GM19463 (cell line): ENCODE measurements at regions not wholly inside any gene's neighbourhood (a gene's known extent, or its start where the extent isn't known, plus 50 kb on each side); places are given as distances from the start of the nearest gene placed in this dataset.

Experiments used
- ATAC-seq: cut with Tn5 transposase; IDR thresholded peaks from one replicate; pipeline ENCODE4 v1.9.1; 2021; ENCODE audit warnings: mild to moderate bottlenecking, moderate library complexity; ENCODE audit not compliant: unreplicated experiment

GRCh38 chr7:45509222-45509621, 64.9 kb upstream of the ADCY1 start:
- ATAC-seq: no peak

GRCh38 chr7:45511721-45512597, 62.2 kb upstream of the ADCY1 start:
- no peak for ATAC-seq

GRCh38 chr7:45514944-45515343, 59.2 kb upstream of the ADCY1 start:
- no peak for ATAC-seq

GRCh38 chr7:45515346-45515745, 58.8 kb upstream of the ADCY1 start:
- no peak for ATAC-seq
